ENCODE measurements at regions not wholly inside any gene's neighbourhood (a gene's known extent, or its start where the extent isn't known, plus 50 kb on each side); places are given as distances from the start of the nearest gene placed in this dataset.

GRCh38 chr4:11805842-11806241 is 377.1 kb upstream of the HS3ST1 start:
- TF ChIP-seq POLR2A (IDR thresholded peaks at IDR 0.05) (no peak), POLR2AphosphoS5 (IDR thresholded peaks at IDR 0.05) (no peak)
- TF ChIP-seq, protein P1, sequence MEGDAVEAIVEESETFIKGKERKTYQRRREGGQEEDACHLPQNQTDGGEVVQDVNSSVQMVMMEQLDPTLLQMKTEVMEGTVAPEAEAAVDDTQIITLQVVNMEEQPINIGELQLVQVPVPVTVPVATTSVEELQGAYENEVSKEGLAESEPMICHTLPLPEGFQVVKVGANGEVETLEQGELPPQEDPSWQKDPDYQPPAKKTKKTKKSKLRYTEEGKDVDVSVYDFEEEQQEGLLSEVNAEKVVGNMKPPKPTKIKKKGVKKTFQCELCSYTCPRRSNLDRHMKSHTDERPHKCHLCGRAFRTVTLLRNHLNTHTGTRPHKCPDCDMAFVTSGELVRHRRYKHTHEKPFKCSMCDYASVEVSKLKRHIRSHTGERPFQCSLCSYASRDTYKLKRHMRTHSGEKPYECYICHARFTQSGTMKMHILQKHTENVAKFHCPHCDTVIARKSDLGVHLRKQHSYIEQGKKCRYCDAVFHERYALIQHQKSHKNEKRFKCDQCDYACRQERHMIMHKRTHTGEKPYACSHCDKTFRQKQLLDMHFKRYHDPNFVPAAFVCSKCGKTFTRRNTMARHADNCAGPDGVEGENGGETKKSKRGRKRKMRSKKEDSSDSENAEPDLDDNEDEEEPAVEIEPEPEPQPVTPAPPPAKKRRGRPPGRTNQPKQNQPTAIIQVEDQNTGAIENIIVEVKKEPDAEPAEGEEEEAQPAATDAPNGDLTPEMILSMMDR (IDR thresholded peaks at IDR 0.05), result peak in 2 of 4 experiments; percentile 64 to 67
